H9 (cell line): ENCODE measurements at regions not wholly inside any gene's neighbourhood (a gene's known extent, or its start where the extent isn't known, plus 50 kb on each side); places are given as distances from the start of the nearest gene placed in this dataset.

Experiments
- DNase-seq: peaks from one replicate; pipeline ENCODE4 v3.0.0-alpha.2; 2017
- H2AFZ ChIP-seq: one replicate; pipeline ENCODE4 v1.6.1; 2013; ENCODE audit warnings: mild to moderate bottlenecking, low read length, control low read depth, moderate library complexity
- H2AK5ac ChIP-seq: 2 replicates; pipeline ENCODE4 v1.6.1; 2013; ENCODE audit warnings: low read length, control low read depth, mixed read lengths; ENCODE audit not compliant: insufficient read length
- H2BK120ac ChIP-seq: one replicate; pipeline ENCODE4 v1.6.1; 2013; ENCODE audit warnings: low read depth, mild to moderate bottlenecking, low read length, control low read depth, inconsistent platforms; ENCODE audit not compliant: poor library complexity, severe bottlenecking
- H2BK12ac ChIP-seq: 2 replicates; pipeline ENCODE4 v1.6.1; 2013; ENCODE audit warnings: low read length, control low read depth, mixed read lengths, low read depth; ENCODE audit not compliant: insufficient read length
- H2BK15ac ChIP-seq: 2 replicates; pipeline ENCODE4 v1.6.1; 2013; ENCODE audit warnings: low read depth, low read length, control low read depth
- H2BK20ac ChIP-seq: one replicate; pipeline ENCODE4 v1.6.1; 2013; ENCODE audit warnings: low read depth, mild to moderate bottlenecking, low read length, control low read depth, inconsistent platforms; ENCODE audit not compliant: poor library complexity, severe bottlenecking
- H2BK5ac ChIP-seq: 2 replicates; pipeline ENCODE4 v1.6.1; 2013; ENCODE audit warnings: low read length, control low read depth, mixed read lengths; ENCODE audit not compliant: insufficient read length
- H3K14ac ChIP-seq: 2 replicates; pipeline ENCODE4 v1.6.1; 2013; ENCODE audit warnings: low read length, control low read depth; ENCODE audit not compliant: insufficient read depth
- H3K18ac ChIP-seq: 2 replicates; pipeline ENCODE4 v1.6.1; 2013; ENCODE audit warnings: low read depth, mild to moderate bottlenecking, mixed read lengths, low read length, control low read depth; ENCODE audit not compliant: insufficient read length
- H3K23ac ChIP-seq: 2 replicates; pipeline ENCODE4 v1.6.1; 2013; ENCODE audit warnings: low read length, control low read depth, mixed read lengths, low read depth; ENCODE audit not compliant: insufficient read length
- H3K23me2 ChIP-seq: 2 replicates; pipeline ENCODE4 v1.6.1; 2013; ENCODE audit warnings: low read depth, mild to moderate bottlenecking, mixed read lengths, low read length, control low read depth; ENCODE audit not compliant: insufficient read length, poor library complexity, severe bottlenecking
- H3K27ac ChIP-seq: 2 replicates; pipeline ENCODE4 v1.5.1; 2013; ENCODE audit warnings: low read length, control low read depth, mixed read lengths, low read depth; ENCODE audit not compliant: insufficient read length
- H3K27me3 ChIP-seq: 2 replicates; pipeline ENCODE4 v1.6.1; 2013; ENCODE audit warnings: low read length, control low read depth, inconsistent platforms; ENCODE audit not compliant: insufficient read depth
- H3K4ac ChIP-seq: 2 replicates; pipeline ENCODE4 v1.6.1; 2013; ENCODE audit warnings: low read depth, mild to moderate bottlenecking, control low read depth, inconsistent platforms, low read length, moderate library complexity
- H3K4me1 ChIP-seq: 2 replicates; pipeline ENCODE4 v1.6.1; 2013; ENCODE audit warnings: low read length, control low read depth, inconsistent platforms; ENCODE audit not compliant: insufficient read depth
- H3K4me2 ChIP-seq: 2 replicates; pipeline ENCODE4 v1.6.1; 2013; ENCODE audit warnings: low read length, control low read depth, mixed read lengths; ENCODE audit not compliant: insufficient read length, insufficient read depth
- H3K56ac ChIP-seq: 2 replicates; pipeline ENCODE4 v1.6.1; 2013; ENCODE audit warnings: low read depth, mild to moderate bottlenecking, mixed read lengths, low read length, control low read depth; ENCODE audit not compliant: insufficient read length
- H3K79me1 ChIP-seq: 2 replicates; pipeline ENCODE4 v1.6.1; 2013; ENCODE audit warnings: low read depth, mild to moderate bottlenecking, moderate library complexity, low read length, control low read depth, inconsistent platforms; ENCODE audit not compliant: insufficient read depth, poor library complexity, severe bottlenecking
- H3K79me2 ChIP-seq: 2 replicates; pipeline ENCODE4 v1.6.1; 2013; ENCODE audit warnings: low read length, control low read depth, inconsistent platforms; ENCODE audit not compliant: insufficient read depth
- H3K9ac ChIP-seq: 2 replicates; pipeline ENCODE4 v1.6.1; 2013; ENCODE audit warnings: low read length, control low read depth, mixed read lengths; ENCODE audit not compliant: insufficient read length; ENCODE audit errors: extremely low read depth
- H3K9me3 ChIP-seq: one replicate; pipeline ENCODE4 v1.6.1; 2013; ENCODE audit warnings: low read depth, low read length, inconsistent platforms; ENCODE audit not compliant: control insufficient read depth
- H3T11ph ChIP-seq: one replicate; pipeline ENCODE4 v1.6.1; 2013; ENCODE audit warnings: mild to moderate bottlenecking, low read length, control low read depth, inconsistent platforms
- H4K20me1 ChIP-seq: one replicate; pipeline ENCODE4 v1.6.1; 2013; ENCODE audit not compliant: control insufficient read depth, insufficient read length, insufficient read depth
- H4K5ac ChIP-seq: 2 replicates; pipeline ENCODE4 v1.6.1; 2013; ENCODE audit warnings: low read depth, mild to moderate bottlenecking, mixed read lengths, low read length, control low read depth; ENCODE audit not compliant: insufficient read length
- H4K8ac ChIP-seq: replicated peaks from 2 replicates; pipeline ENCODE4 v1.6.1; 2013; ENCODE audit warnings: low read length, control low read depth, mixed read lengths, low read depth; ENCODE audit not compliant: insufficient read length
- H4K91ac ChIP-seq: 2 replicates; pipeline ENCODE4 v1.6.1; 2013; ENCODE audit warnings: low read depth, mild to moderate bottlenecking, moderate library complexity, mixed read lengths, low read length, control low read depth; ENCODE audit not compliant: insufficient read length
- H3K27ac Mint-ChIP-seq, 3 experiments: 2 replicates in 2 of 3; 3 replicates in 1 of 3; pipeline ENCODE4 v1.8.0; 2020 to 2021; ENCODE audit warnings: mixed read lengths in 3 of 3, mild to moderate bottlenecking in 1 of 3, moderate library complexity in 1 of 3
- H3K27me3 Mint-ChIP-seq: 2 replicates; pipeline ENCODE4 v1.8.0; 2021; ENCODE audit warnings: low read depth, mild to moderate bottlenecking, moderate library complexity, mixed read lengths
- H3K36me3 Mint-ChIP-seq, 3 experiments: 2 replicates in 2 of 3; 3 replicates in 1 of 3; pipeline ENCODE4 v1.8.0; 2020 to 2021; ENCODE audit warnings: low read depth in 3 of 3, mixed read lengths in 3 of 3; ENCODE audit not compliant: insufficient read depth in 1 of 3
- H3K4me1 Mint-ChIP-seq, 2 experiments: 2 replicates each; pipeline ENCODE4 v1.8.0; 2020; ENCODE audit warnings: mixed read lengths in 2 of 2
- H3K4me3 Mint-ChIP-seq, 2 experiments: 2 replicates in 1 of 2; 3 replicates in 1 of 2; pipeline ENCODE4 v1.8.0; 2020 to 2021; ENCODE audit warnings: mild to moderate bottlenecking in 2 of 2, mixed read lengths in 2 of 2, moderate library complexity in 1 of 2
- H3K9me3 Mint-ChIP-seq, 2 experiments: 2 replicates in 1 of 2; 3 replicates in 1 of 2; pipeline ENCODE4 v1.8.0; 2020; ENCODE audit warnings: mild to moderate bottlenecking in 2 of 2, mixed read lengths in 2 of 2, moderate library complexity in 1 of 2
- WGBS: extraction: QIAGEN DNeasy Blood & Tissue Kit; methylation state at CpG from one replicate; pipeline ENCODE4 v1.1.7; 2013; ENCODE audit warnings: missing lambda C conversion rate, low lambda C conversion rate, mixed read lengths; ENCODE audit not compliant: insufficient read length; ENCODE audit errors: extremely low coverage; 5-methylcytosine and 5-hydroxymethylcytosine counted together
- TF ChIP-seq, protein P1 (sequence below): fragments of 200-600 bp; sonication (generic); conservative IDR thresholded peaks from 3 replicates; pipeline ENCODE4 v1.8.0; 2021; ENCODE audit warnings: antibody characterized with exemption, mild to moderate bottlenecking

DNA sequence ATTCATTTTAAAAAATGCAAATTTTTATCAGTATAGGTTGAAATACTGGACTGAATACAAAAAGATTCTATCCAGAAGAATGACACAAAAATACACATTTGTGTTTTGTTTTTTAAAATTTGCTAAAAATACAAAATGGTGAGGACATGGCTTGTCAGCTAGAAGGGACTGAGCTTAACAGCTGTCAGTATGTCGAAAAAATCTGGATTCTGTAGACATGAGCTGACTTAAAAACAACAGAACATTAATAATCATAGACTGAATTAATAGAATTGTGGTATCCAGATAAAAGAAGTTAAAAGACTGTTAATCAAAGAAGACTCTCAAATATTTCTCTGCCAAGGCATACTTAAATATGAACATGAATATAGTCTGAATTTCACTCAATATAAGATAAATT lies 244.9 kb upstream of the CBLB start:
- no peak overlapping the region for H4K8ac ChIP-seq
- H3K9ac ChIP-seq, result no peak overlapping the region
- H3K56ac ChIP-seq, result no peak overlapping the region
- H2AK5ac ChIP-seq, result no peak overlapping the region
- no peak overlapping the region for H3K27ac ChIP-seq
- no peak overlapping the region for H2BK20ac ChIP-seq
- no peaks in the 10 kb centered on the region for H3K9me3 ChIP-seq
- Mint-ChIP-seq H3K9me3 (no peaks in the 10 kb centered on the region; a peak in 1 of 5 replicates), H3K27me3 (no peaks in the 10 kb centered on the region), H3K4me3 (no peak overlapping the region), H3K4me1 (no peaks in the 10 kb centered on the region; a peak in 1 of 4 replicates), H3K36me3 (no peaks in the 10 kb centered on the region), H3K27ac (no peak overlapping the region)
- WGBS, result no CpG with 5 or more reads among the region's 1 CpG
- H2BK15ac ChIP-seq, result no peak overlapping the region
- DNase-seq, result no peak
- no peak overlapping the region for H2BK5ac ChIP-seq
- no peak overlapping the region for H4K91ac ChIP-seq
- H3K79me2 ChIP-seq, result no peaks in the 10 kb centered on the region
- H3K14ac ChIP-seq, result no peak overlapping the region
- H4K20me1 ChIP-seq, result no peaks in the 10 kb centered on the region
- H2BK120ac ChIP-seq, result no peak overlapping the region
- no peak overlapping the region for H3K4ac ChIP-seq
- H2AFZ ChIP-seq, result no peak overlapping the region
- no peaks in the 10 kb centered on the region for H3K4me1 ChIP-seq
- H4K5ac ChIP-seq, result no peak overlapping the region
- no peak overlapping the region for H3T11ph ChIP-seq
- no peaks in the 10 kb centered on the region for H3K79me1 ChIP-seq
- H3K27me3 ChIP-seq, result no peaks in the 10 kb centered on the region
- H3K23me2 ChIP-seq, result no peaks in the 10 kb centered on the region
- no peak overlapping the region for H3K23ac ChIP-seq
- TF ChIP-seq, protein P1, sequence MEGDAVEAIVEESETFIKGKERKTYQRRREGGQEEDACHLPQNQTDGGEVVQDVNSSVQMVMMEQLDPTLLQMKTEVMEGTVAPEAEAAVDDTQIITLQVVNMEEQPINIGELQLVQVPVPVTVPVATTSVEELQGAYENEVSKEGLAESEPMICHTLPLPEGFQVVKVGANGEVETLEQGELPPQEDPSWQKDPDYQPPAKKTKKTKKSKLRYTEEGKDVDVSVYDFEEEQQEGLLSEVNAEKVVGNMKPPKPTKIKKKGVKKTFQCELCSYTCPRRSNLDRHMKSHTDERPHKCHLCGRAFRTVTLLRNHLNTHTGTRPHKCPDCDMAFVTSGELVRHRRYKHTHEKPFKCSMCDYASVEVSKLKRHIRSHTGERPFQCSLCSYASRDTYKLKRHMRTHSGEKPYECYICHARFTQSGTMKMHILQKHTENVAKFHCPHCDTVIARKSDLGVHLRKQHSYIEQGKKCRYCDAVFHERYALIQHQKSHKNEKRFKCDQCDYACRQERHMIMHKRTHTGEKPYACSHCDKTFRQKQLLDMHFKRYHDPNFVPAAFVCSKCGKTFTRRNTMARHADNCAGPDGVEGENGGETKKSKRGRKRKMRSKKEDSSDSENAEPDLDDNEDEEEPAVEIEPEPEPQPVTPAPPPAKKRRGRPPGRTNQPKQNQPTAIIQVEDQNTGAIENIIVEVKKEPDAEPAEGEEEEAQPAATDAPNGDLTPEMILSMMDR, result no peak
- H3K4me2 ChIP-seq, result no peak overlapping the region
- H2BK12ac ChIP-seq, result no peak overlapping the region
- no peak overlapping the region for H3K18ac ChIP-seq
